Keratinocyte (primary cell): ENCODE measurements at regions not wholly inside any gene's neighbourhood (a gene's known extent, or its start where the extent isn't known, plus 50 kb on each side); places are given as distances from the start of the nearest gene placed in this dataset.

ENCODE experiments used
- EZH2 ChIP-seq: IDR thresholded peaks from one replicate; pipeline ENCODE4 v1.6.1; 2012; ENCODE audit warnings: inconsistent platforms, mild to moderate bottlenecking, low read length, moderate library complexity
- TF ChIP-seq, protein P1 (sequence below), 3 experiments: IDR thresholded peaks in 1 of 3; conservative IDR thresholded peaks in 1 of 3; optimal IDR thresholded peaks in 1 of 3; 2 replicates in 2 of 3; 3 replicates in 1 of 3; pipeline versions ENCODE3 to v1.5.1; 2011; ENCODE audit warnings: low read length in 3 of 3, mild to moderate bottlenecking in 3 of 3, moderate library complexity in 2 of 3, control low read depth in 1 of 3, inconsistent platforms in 1 of 3; ENCODE audit not compliant: insufficient read depth in 2 of 3; ENCODE audit errors: extremely low read depth in 1 of 3

DNA sequence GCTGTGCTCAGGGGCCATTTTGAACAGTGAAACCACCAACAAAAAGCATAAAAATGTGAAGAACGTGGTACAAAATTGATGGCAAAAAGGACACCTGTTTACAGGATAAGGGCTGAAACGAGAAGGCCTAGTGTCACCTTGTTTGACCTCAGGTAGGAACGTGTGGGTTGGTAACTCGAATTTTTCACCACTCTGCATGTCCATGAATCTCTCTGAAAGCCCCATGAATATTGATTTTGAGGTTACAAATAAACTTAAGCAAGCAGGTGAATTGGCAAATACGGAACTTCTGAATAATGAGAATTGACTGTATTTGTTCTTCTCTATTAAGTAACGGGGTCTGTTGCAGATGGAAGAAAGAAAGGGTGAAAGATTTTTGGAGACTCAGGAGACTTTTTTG, 59.6 kb upstream of the EDN1 start:
- TF ChIP-seq, protein P1, sequence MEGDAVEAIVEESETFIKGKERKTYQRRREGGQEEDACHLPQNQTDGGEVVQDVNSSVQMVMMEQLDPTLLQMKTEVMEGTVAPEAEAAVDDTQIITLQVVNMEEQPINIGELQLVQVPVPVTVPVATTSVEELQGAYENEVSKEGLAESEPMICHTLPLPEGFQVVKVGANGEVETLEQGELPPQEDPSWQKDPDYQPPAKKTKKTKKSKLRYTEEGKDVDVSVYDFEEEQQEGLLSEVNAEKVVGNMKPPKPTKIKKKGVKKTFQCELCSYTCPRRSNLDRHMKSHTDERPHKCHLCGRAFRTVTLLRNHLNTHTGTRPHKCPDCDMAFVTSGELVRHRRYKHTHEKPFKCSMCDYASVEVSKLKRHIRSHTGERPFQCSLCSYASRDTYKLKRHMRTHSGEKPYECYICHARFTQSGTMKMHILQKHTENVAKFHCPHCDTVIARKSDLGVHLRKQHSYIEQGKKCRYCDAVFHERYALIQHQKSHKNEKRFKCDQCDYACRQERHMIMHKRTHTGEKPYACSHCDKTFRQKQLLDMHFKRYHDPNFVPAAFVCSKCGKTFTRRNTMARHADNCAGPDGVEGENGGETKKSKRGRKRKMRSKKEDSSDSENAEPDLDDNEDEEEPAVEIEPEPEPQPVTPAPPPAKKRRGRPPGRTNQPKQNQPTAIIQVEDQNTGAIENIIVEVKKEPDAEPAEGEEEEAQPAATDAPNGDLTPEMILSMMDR (optimal IDR thresholded peaks at IDR 0.05 in 1 of 3, IDR thresholded peaks at IDR 0.05 in 1 of 3, conservative IDR thresholded peaks at IDR 0.05 in 1 of 3; ENCODE audit: extremely low read depth in 1 of 3, insufficient read depth in 2 of 3, low read length in 3 of 3) = no peak
- no peak for TF ChIP-seq EZH2
